ENCODE measurements at regions not wholly inside any gene's neighbourhood (a gene's known extent, or its start where the extent isn't known, plus 50 kb on each side); places are given as distances from the start of the nearest gene placed in this dataset.

GRCh38 chr2:150607390-150607811 lies 119.9 kb upstream of the RND3 start:
- Histone ChIP-seq H3K36me3 (ENCODE audit: low read depth) (no peaks in the 10 kb centered on the region), H3K4me2 (no peak overlapping the region), H3K4me3 (no peak overlapping the region), H3K4me1 (replicated peaks; ENCODE audit: insufficient read depth) (no peaks in the 10 kb centered on the region), H3K27me3 (ENCODE audit: insufficient read depth, low read depth) (no peaks in the 10 kb centered on the region), H3K79me2 (ENCODE audit: low read depth) (no peaks in the 10 kb centered on the region), H2AFZ (no peak overlapping the region), H3F3A (ENCODE audit: insufficient read depth, low read depth) (no peaks in the 10 kb centered on the region), H4K20me1 (ENCODE audit: insufficient read depth) (no peaks in the 10 kb centered on the region), H3K9me3 (ENCODE audit: insufficient read depth, low read depth) (no peaks in the 10 kb centered on the region), H3K9me2 (ENCODE audit: insufficient read depth) (no peaks in the 10 kb centered on the region), H3K27ac (no peak overlapping the region)
- intact Hi-C loops (cut with micrococcal nuclease; ENCODE audit: unreplicated experiment) = no loop called here
- no peak for DNase-seq
- no TSS peak for BruUV-seq (replicated peaks)
- no peak for TF ChIP-seq EZH2 (IDR thresholded peaks at IDR 0.05; ENCODE audit: low read depth)
- no peak for TF ChIP-seq CTCF (conservative IDR thresholded peaks at IDR 0.05)
- ChIA-PET POLR2A (ENCODE audit: unreplicated experiment) (no interaction called here), CTCF (no interaction called here)

- no peak overlapping the region for H3K4me3 ChIP-seq
- H3K27me3 ChIP-seq (ENCODE audit: insufficient read depth, low read depth) = no peaks in the 10 kb centered on the region
- no peaks in the 10 kb centered on the region; the same call in 1 of the 2 replicates for H3K4me1 ChIP-seq (replicated peaks; ENCODE audit: insufficient read depth)
- H3F3A ChIP-seq (ENCODE audit: insufficient read depth, low read depth) = no peaks in the 10 kb centered on the region
- no peaks in the 10 kb centered on the region for H3K36me3 ChIP-seq (ENCODE audit: low read depth)
- H3K27ac ChIP-seq = no peak overlapping the region
- no peak overlapping the region for H3K4me2 ChIP-seq
- TF ChIP-seq EZH2 (IDR thresholded peaks at IDR 0.05; ENCODE audit: low read depth) (no peak), CTCF (conservative IDR thresholded peaks at IDR 0.05) (no peak)
- no peaks in the 10 kb centered on the region for H3K9me2 ChIP-seq (ENCODE audit: insufficient read depth)
- ChIA-PET POLR2A (ENCODE audit: unreplicated experiment) (no interaction called here), CTCF (no interaction called here)
- H3K79me2 ChIP-seq (ENCODE audit: low read depth) = no peaks in the 10 kb centered on the region
- intact Hi-C loops (cut with micrococcal nuclease; ENCODE audit: unreplicated experiment) = no loop called here
- H3K9me3 ChIP-seq (ENCODE audit: insufficient read depth, low read depth) = no peaks in the 10 kb centered on the region
- no peak for DNase-seq
- H4K20me1 ChIP-seq (ENCODE audit: insufficient read depth) = no peaks in the 10 kb centered on the region
- no peak overlapping the region for H2AFZ ChIP-seq
- no TSS peak for BruUV-seq (replicated peaks)
Observed at GRCh38 chr2:150606380-150607060, 119.1 kb upstream of the RND3 start.

GRCh38 chr2:150605664-150606063 lies 118.2 kb upstream of the RND3 start:
- H3K79me2 ChIP-seq (ENCODE audit: low read depth) = no peaks in the 10 kb centered on the region
- no peak overlapping the region for H3K27ac ChIP-seq
- H4K20me1 ChIP-seq (ENCODE audit: insufficient read depth) = no peaks in the 10 kb centered on the region
- no peaks in the 10 kb centered on the region for H3K36me3 ChIP-seq (ENCODE audit: low read depth)
- DNase-seq = no peak
- H3K4me2 ChIP-seq = no peak overlapping the region
- ChIA-PET POLR2A (ENCODE audit: unreplicated experiment) (no interaction called here), CTCF (no interaction called here)
- no peak overlapping the region for H2AFZ ChIP-seq
- no TSS peak for BruUV-seq (replicated peaks)
- no peak for TF ChIP-seq CTCF (conservative IDR thresholded peaks at IDR 0.05)
- no peak for TF ChIP-seq EZH2 (IDR thresholded peaks at IDR 0.05; ENCODE audit: low read depth)
- H3K4me3 ChIP-seq = no peak overlapping the region
- intact Hi-C loops (cut with micrococcal nuclease; ENCODE audit: unreplicated experiment) = no loop called here
- H3K27me3 ChIP-seq (ENCODE audit: insufficient read depth, low read depth) = no peaks in the 10 kb centered on the region
- H3F3A ChIP-seq (ENCODE audit: insufficient read depth, low read depth) = no peaks in the 10 kb centered on the region
- no peaks in the 10 kb centered on the region for H3K9me2 ChIP-seq (ENCODE audit: insufficient read depth)
- H3K4me1 ChIP-seq (replicated peaks; ENCODE audit: insufficient read depth) = no peaks in the 10 kb centered on the region; the same call in 1 of the 2 replicates
- no peaks in the 10 kb centered on the region for H3K9me3 ChIP-seq (ENCODE audit: insufficient read depth, low read depth)

All from PC-9 (cell line).